Karpas-422 (cell line): ENCODE measurements at regions not wholly inside any gene's neighbourhood (a gene's known extent, or its start where the extent isn't known, plus 50 kb on each side); places are given as distances from the start of the nearest gene placed in this dataset.
"Not testable (repeated sequence)": the region's sequence is repeated elsewhere in the genome, so short reads cannot be mapped to it uniquely, and the experiment has no call there.

ENCODE experiments used
- DNase-seq: peaks from one replicate; pipeline ENCODE4 v3.0.0-alpha.2; 2015
- H2AFZ ChIP-seq: fragments of 200-600 bp; sonication (generic); 2 replicates; pipeline ENCODE4 v1.6.1; 2014; ENCODE audit warnings: antibody characterized with exemption, low read length, mixed read lengths
- H3K27ac ChIP-seq: fragments of 200-600 bp; sonication (generic); 2 replicates; pipeline ENCODE4 v1.5.1; 2014; ENCODE audit warnings: mild to moderate bottlenecking, low read length, moderate library complexity
- H3K27me3 ChIP-seq: fragments of 200-600 bp; sonication (generic); 2 replicates; pipeline ENCODE4 v1.6.1; 2014; ENCODE audit warnings: low read length, mixed read lengths
- H3K36me3 ChIP-seq: fragments of 200-600 bp; sonication (generic); 2 replicates; pipeline ENCODE4 v1.6.1; 2014; ENCODE audit warnings: low read length, mixed read lengths; ENCODE audit not compliant: insufficient read depth
- H3K4me1 ChIP-seq: fragments of 200-600 bp; sonication (generic); 2 replicates; pipeline ENCODE4 v1.6.1; 2014; ENCODE audit warnings: mild to moderate bottlenecking, low read length, mixed read lengths
- H3K4me2 ChIP-seq: fragments of 200-600 bp; sonication (generic); 2 replicates; pipeline ENCODE4 v1.6.1; 2014; ENCODE audit warnings: low read length, low read depth, mild to moderate bottlenecking; ENCODE audit not compliant: poor library complexity, severe bottlenecking
- H3K4me3 ChIP-seq: fragments of 200-600 bp; sonication (generic); 2 replicates; pipeline ENCODE4 v1.5.1; 2014; ENCODE audit warnings: mild to moderate bottlenecking, antibody characterized with exemption, low read length, mixed read lengths
- H3K79me2 ChIP-seq: fragments of 200-600 bp; sonication (generic); 2 replicates; pipeline ENCODE4 v1.6.1; 2014; ENCODE audit warnings: mild to moderate bottlenecking, low read length, mixed read lengths
- H3K9ac ChIP-seq: fragments of 200-600 bp; sonication (generic); 2 replicates; pipeline ENCODE4 v1.6.0; 2014; ENCODE audit warnings: low read length
- H3K9me2 ChIP-seq: fragments of 200-600 bp; sonication (generic), shearing (Covaris generic); replicated peaks from 2 replicates; pipeline ENCODE4 v1.6.0; 2014; ENCODE audit warnings: mild to moderate bottlenecking, low read length, moderate library complexity; ENCODE audit not compliant: insufficient read depth
- H3K9me3 ChIP-seq: fragments of 300-700, 200-600 bp; sonication (generic); 2 replicates; pipeline ENCODE4 v1.6.1; 2014; ENCODE audit warnings: low read length, mixed read lengths
- H4K20me1 ChIP-seq: fragments of 200-600 bp; sonication (generic); 2 replicates; pipeline ENCODE4 v1.6.1; 2014; ENCODE audit warnings: mild to moderate bottlenecking, antibody characterized with exemption, low read length, low read depth; ENCODE audit not compliant: insufficient read depth

DNA sequence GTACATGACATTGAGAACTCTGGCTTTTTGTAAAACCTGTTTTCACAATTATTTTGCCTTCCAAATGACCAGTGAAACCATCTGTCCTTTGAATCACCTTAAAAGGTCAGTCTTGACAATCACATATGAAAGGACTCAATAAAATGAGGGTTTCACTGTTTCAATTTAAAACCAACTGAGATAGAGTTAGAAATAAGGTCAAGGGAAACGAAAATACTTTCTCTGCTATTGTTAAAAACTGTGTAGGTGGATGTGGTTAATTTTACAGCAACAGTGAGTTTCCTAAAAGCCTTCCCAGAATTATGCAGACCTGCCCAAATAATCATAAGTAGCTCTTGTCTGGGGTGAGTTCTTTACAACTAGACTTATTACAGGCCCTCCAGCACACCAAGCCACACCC, 839.9 kb downstream of the RAB28 start:
- Histone ChIP-seq H3K4me3 (no peak overlapping the region), H3K27me3 (no peaks in the 10 kb centered on the region), H3K9ac (no peak overlapping the region), H2AFZ (no peak overlapping the region), H3K9me2 (no peaks in the 10 kb centered on the region; the same call in 1 of the 2 replicates), H3K9me3 (peaks cover 2% of the 10 kb centered on the region; the same call in 1 of the 2 replicates), H4K20me1 (no peaks in the 10 kb centered on the region), H3K36me3 (no peaks in the 10 kb centered on the region), H3K79me2 (no peaks in the 10 kb centered on the region), H3K4me1 (no peaks in the 10 kb centered on the region), H3K4me2 (no peak overlapping the region), H3K27ac (no peak overlapping the region)
- DNase-seq = no peak

DNA sequence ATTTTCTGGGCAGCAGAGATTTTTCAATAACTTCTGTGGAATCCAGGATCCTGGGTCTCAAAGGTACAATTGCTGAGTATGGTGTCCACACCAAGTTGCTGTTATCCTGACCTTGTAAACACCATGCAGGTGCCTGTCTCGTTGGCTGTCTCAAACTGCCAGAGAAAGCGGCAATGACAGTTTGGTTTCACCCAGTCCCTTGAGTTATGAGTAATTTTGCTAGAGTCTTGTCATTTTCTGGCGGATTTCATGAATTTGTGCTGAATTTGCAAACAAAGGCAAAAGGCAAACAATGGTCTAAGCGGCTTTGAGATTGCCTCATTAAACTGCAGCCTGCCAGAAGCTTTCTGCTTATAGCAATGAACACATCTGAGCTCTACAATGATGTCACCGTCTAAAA, 847.9 kb downstream of the RAB28 start:
- Histone ChIP-seq H3K4me3 (no peak overlapping the region), H3K9ac (no peak overlapping the region), H3K9me3 (no peaks in the 10 kb centered on the region), H3K36me3 (no peaks in the 10 kb centered on the region), H2AFZ (no peak overlapping the region), H3K27ac (no peak overlapping the region), H3K27me3 (no peaks in the 10 kb centered on the region), H3K9me2 (no peaks in the 10 kb centered on the region), H4K20me1 (no peaks in the 10 kb centered on the region), H3K4me2 (no peak overlapping the region), H3K4me1 (no peaks in the 10 kb centered on the region), H3K79me2 (no peaks in the 10 kb centered on the region)
- DNase-seq = no peak

- H3K27ac ChIP-seq = no peak overlapping the region
- H3K9me3 ChIP-seq = no peaks in the 10 kb centered on the region
- H3K9me2 ChIP-seq = no peaks in the 10 kb centered on the region
- no peak for DNase-seq
- no peaks in the 10 kb centered on the region for H3K4me1 ChIP-seq
- H3K9ac ChIP-seq = no peak overlapping the region
- H3K4me3 ChIP-seq = no peak overlapping the region
- no peaks in the 10 kb centered on the region for H3K27me3 ChIP-seq
- no peaks in the 10 kb centered on the region for H4K20me1 ChIP-seq
- H3K79me2 ChIP-seq = no peaks in the 10 kb centered on the region
- H2AFZ ChIP-seq = no peak overlapping the region
- H3K36me3 ChIP-seq = no peaks in the 10 kb centered on the region
- no peak overlapping the region for H3K4me2 ChIP-seq
Measured at GRCh38 chr4:12635629-12636028, 848.5 kb downstream of the RAB28 start.

DNA sequence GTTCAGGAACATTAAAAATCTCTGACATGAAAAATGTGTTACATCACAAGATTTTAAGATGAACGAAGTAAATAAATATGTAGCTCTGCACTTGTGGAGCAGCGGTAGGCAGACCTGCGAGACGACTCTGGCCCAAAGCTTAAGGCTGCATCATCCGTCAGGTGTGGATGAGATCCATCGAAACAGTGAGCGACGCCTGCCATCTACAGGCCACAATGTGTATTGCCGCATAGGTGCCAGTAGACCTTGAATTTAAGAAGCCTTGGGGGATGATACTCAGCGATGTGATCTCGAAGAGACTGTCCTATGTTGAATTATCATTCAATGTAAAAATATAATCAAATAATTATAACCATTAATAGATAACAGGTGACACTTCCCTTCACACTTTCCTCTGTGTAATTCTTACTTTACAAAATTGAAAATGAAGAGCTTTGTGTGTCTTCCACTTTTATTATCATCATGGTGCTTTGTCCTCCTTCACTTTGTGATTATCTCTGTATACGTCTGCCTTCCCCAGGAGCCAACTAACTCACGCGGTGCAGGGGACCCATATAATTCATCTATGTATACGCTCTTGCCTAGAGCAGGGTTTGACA, 851.0 kb downstream of the RAB28 start:
- Histone ChIP-seq H3K4me1 (no peaks in the 10 kb centered on the region), H3K27ac (no peak overlapping the region), H3K36me3 (no peaks in the 10 kb centered on the region), H2AFZ (no peak overlapping the region), H3K4me2 (no peak overlapping the region), H3K4me3 (no peak overlapping the region), H4K20me1 (no peaks in the 10 kb centered on the region), H3K9me3 (no peaks in the 10 kb centered on the region), H3K79me2 (no peaks in the 10 kb centered on the region), H3K9ac (no peak overlapping the region), H3K27me3 (no peaks in the 10 kb centered on the region), H3K9me2 (no peaks in the 10 kb centered on the region)
- peak; percentile 93 for DNase-seq

DNA sequence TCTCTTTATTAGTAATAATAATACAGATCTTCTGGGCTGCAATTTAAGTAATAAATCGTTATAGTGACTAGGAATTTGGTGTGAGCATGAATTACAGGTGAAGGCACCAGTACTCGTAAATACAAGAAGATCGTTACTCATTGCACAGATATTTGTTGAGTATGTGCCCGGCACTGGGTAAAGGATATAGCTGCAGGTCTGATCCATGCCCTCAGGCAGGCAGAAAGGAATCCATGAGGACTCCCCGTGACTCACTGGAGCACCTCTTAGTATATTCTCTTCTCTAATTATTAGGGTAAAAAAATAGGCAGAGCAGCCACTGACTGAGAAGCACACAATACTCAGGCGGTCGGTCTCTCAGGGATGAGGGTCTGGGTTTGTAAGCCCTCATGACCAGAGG, 868.3 kb downstream of the RAB28 start:
- Histone ChIP-seq H3K4me3 (no peak overlapping the region), H3K79me2 (no peaks in the 10 kb centered on the region)
- no peak for DNase-seq

DNA sequence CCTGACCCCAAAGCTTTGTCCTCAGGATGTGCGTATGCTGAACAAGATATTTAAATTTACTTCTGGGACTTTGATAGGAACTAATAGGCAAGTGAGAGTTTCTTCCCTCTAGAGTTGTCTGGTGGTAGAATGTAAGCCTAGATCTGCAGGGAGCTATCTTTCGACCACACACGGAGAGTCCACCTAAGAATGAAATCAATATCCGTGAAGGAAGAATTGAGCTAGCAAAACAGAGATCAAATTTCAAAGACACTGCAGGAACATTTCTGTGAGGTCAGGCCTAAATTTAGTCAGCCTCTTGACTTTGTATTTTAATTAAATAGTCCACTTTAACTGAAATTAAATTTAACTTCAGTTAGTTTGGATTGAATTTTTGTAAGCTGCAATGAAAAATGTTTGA, 871.3 kb downstream of the RAB28 start:
- H3K4me3 ChIP-seq = no peak overlapping the region
- H3K9ac ChIP-seq = no peak overlapping the region
- H3K9me3 ChIP-seq = no peaks in the 10 kb centered on the region
- H4K20me1 ChIP-seq = no peaks in the 10 kb centered on the region
- DNase-seq = no peak
- no peak overlapping the region for H2AFZ ChIP-seq
- no peaks in the 10 kb centered on the region for H3K79me2 ChIP-seq
- H3K27me3 ChIP-seq = no peaks in the 10 kb centered on the region
- H3K4me2 ChIP-seq = no peak overlapping the region
- no peak overlapping the region for H3K27ac ChIP-seq
- H3K36me3 ChIP-seq = no peaks in the 10 kb centered on the region
- H3K9me2 ChIP-seq = no peaks in the 10 kb centered on the region
- H3K4me1 ChIP-seq = no peaks in the 10 kb centered on the region

More for the DNA sequence above, 868.3 kb downstream of the RAB28 start:
- Histone ChIP-seq H3K4me1 (no peaks in the 10 kb centered on the region), H3K36me3 (no peaks in the 10 kb centered on the region), H4K20me1 (no peaks in the 10 kb centered on the region), H3K27me3 (no peaks in the 10 kb centered on the region), H3K4me2 (no peak overlapping the region), H3K9me3 (no peaks in the 10 kb centered on the region), H3K9ac (no peak overlapping the region), H3K9me2 (no peaks in the 10 kb centered on the region), H2AFZ (no peak overlapping the region), H3K27ac (no peak overlapping the region)

GRCh38 chr4:12609212-12609875, 874.8 kb downstream of the RAB28 start:
- H3K9me2 ChIP-seq, H3K9me3 ChIP-seq, H2AFZ ChIP-seq, H3K36me3 ChIP-seq, H3K27me3 ChIP-seq, DNase-seq, H3K4me2 ChIP-seq, H3K79me2 ChIP-seq, H3K4me1 ChIP-seq, H4K20me1 ChIP-seq, H3K9ac ChIP-seq, H3K27ac ChIP-seq, H3K4me3 ChIP-seq: not testable (repeated sequence)

DNA sequence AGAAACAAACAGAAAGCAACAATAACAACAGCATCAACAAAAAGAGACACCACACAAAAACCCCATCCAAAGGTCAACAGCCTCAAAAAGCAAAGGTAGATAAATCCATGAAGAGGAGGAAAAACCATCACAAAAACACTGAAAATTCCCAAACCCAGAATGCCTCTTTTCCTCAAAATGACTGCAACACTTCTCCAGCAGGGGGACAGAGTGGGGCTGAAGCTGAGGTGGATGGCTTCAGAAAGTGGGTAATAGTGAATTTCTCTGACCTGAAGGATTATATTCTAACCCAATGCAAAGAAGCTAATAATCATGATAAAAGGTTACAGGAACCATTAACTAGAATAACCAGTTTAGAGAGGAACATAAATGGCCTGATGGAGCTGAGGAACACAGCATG, 888.2 kb downstream of the RAB28 start:
- Histone ChIP-seq H3K9me2 (no peaks in the 10 kb centered on the region), H3K4me3 (no peak overlapping the region), H3K27me3 (no peaks in the 10 kb centered on the region), H3K4me1 (no peaks in the 10 kb centered on the region), H3K4me2 (no peak overlapping the region), H4K20me1 (no peaks in the 10 kb centered on the region), H2AFZ (no peak overlapping the region), H3K79me2 (no peaks in the 10 kb centered on the region), H3K36me3 (no peaks in the 10 kb centered on the region), H3K9me3 (no peaks in the 10 kb centered on the region), H3K9ac (no peak overlapping the region), H3K27ac (no peak overlapping the region)
- DNase-seq = no peak
